ENCODE measurements at regions not wholly inside any gene's neighbourhood (a gene's known extent, or its start where the extent isn't known, plus 50 kb on each side); places are given as distances from the start of the nearest gene placed in this dataset.
"Not testable (repeated sequence)": the region's sequence is repeated elsewhere in the genome, so short reads cannot be mapped to it uniquely, and the experiment has no call there.

DNA sequence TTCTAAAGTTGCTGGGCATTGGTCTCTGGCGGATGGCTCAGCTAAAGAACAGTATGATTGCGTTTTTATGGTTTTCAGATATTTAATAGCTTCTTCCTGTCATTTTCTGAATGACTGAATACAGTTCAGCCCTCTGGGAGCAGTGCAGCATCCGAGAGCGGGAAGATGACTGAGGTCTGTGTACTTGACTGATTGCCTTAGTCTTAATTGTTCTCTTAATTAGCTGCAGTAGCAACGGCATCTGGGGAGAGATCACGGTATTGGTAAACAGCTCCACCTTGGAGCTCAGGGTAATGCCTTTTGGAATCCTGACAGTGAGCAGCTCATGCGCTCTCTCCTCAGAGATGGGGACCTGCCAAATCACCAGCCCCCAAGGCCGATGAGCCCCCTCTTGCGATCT lies 481.4 kb upstream of the SPRED2 start:
- TF ChIP-seq EZH2phosphoT487 (IDR thresholded peaks at IDR 0.05; ENCODE audit: low read length) (no peak), EZH2 (optimal IDR thresholded peaks at IDR 0.05; ENCODE audit: low read depth, low read length) (no peak)
- TF ChIP-seq, protein P1, sequence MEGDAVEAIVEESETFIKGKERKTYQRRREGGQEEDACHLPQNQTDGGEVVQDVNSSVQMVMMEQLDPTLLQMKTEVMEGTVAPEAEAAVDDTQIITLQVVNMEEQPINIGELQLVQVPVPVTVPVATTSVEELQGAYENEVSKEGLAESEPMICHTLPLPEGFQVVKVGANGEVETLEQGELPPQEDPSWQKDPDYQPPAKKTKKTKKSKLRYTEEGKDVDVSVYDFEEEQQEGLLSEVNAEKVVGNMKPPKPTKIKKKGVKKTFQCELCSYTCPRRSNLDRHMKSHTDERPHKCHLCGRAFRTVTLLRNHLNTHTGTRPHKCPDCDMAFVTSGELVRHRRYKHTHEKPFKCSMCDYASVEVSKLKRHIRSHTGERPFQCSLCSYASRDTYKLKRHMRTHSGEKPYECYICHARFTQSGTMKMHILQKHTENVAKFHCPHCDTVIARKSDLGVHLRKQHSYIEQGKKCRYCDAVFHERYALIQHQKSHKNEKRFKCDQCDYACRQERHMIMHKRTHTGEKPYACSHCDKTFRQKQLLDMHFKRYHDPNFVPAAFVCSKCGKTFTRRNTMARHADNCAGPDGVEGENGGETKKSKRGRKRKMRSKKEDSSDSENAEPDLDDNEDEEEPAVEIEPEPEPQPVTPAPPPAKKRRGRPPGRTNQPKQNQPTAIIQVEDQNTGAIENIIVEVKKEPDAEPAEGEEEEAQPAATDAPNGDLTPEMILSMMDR (IDR thresholded peaks at IDR 0.05; ENCODE audit: low read length) = no peak
- Histone ChIP-seq H3K79me2 (ENCODE audit: low read length) (no peaks in the 10 kb centered on the region), H3K9me2 (replicated peaks; ENCODE audit: insufficient read depth, low read length) (no peaks in the 10 kb centered on the region), H3K4me2 (ENCODE audit: low read depth, low read length) (no peak overlapping the region), H2AFZ (ENCODE audit: low read length) (no peak overlapping the region), H3K27me3 (replicated peaks; ENCODE audit: insufficient read depth, low read length) (no peaks in the 10 kb centered on the region), H3K36me3 (replicated peaks; ENCODE audit: insufficient read depth, low read length) (no peaks in the 10 kb centered on the region), H3F3A (ENCODE audit: insufficient read depth, low read length) (no peaks in the 10 kb centered on the region), H3K4me3 (ENCODE audit: low read length) (no peak overlapping the region), H3K9me3 (replicated peaks; ENCODE audit: insufficient read depth, low read length) (no peaks in the 10 kb centered on the region), H3K9ac (ENCODE audit: low read length) (no peak overlapping the region), H4K20me1 (ENCODE audit: insufficient read depth, low read length) (no peaks in the 10 kb centered on the region), H3K4me1 (ENCODE audit: low read length) (no peaks in the 10 kb centered on the region), H3K27ac (ENCODE audit: low read length) (no peak overlapping the region)
- DNase-seq = no peak

DNA sequence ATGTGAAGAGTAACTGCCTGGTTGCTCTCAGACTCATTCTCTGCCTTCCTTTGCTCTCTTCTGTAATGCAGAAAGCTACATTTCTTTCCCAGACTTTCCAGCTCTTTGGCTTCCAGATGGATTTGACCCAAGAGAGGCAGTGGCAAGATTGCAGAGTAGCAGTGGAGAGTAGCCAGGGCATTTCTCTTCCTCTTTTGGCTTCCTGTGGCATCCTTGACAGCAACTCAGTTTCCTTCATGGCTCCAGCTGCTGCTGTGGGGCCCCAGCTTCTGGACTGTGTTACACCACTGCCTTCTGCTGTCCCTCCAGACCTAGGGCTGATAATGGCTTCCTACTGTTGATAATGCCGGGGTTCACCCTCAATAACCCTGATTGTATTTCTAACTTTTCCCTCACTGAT lies 469.4 kb upstream of the SPRED2 start:
- Histone ChIP-seq H3K27ac (ENCODE audit: low read length) (no peak overlapping the region), H3K9ac (ENCODE audit: low read length) (no peak overlapping the region), H3K9me2 (replicated peaks; ENCODE audit: insufficient read depth, low read length) (no peaks in the 10 kb centered on the region), H2AFZ (ENCODE audit: low read length) (no peak overlapping the region), H3K36me3 (replicated peaks; ENCODE audit: insufficient read depth, low read length) (no peaks in the 10 kb centered on the region), H3K79me2 (ENCODE audit: low read length) (no peaks in the 10 kb centered on the region), H3K4me1 (ENCODE audit: low read length) (no peaks in the 10 kb centered on the region), H3K4me3 (ENCODE audit: low read length) (no peak overlapping the region), H3K27me3 (replicated peaks; ENCODE audit: insufficient read depth, low read length) (no peaks in the 10 kb centered on the region), H3K4me2 (ENCODE audit: low read depth, low read length) (no peak overlapping the region), H4K20me1 (ENCODE audit: insufficient read depth, low read length) (no peaks in the 10 kb centered on the region), H3F3A (ENCODE audit: insufficient read depth, low read length) (no peaks in the 10 kb centered on the region), H3K9me3 (replicated peaks; ENCODE audit: insufficient read depth, low read length) (no peaks in the 10 kb centered on the region)
- DNase-seq = no peak
- TF ChIP-seq EZH2 (optimal IDR thresholded peaks at IDR 0.05; ENCODE audit: low read depth, low read length) = no peak
- TF ChIP-seq EZH2phosphoT487 (IDR thresholded peaks at IDR 0.05; ENCODE audit: low read length) = no peak
- TF ChIP-seq, protein P1 (IDR thresholded peaks at IDR 0.05; ENCODE audit: low read length) = no peak

DNA sequence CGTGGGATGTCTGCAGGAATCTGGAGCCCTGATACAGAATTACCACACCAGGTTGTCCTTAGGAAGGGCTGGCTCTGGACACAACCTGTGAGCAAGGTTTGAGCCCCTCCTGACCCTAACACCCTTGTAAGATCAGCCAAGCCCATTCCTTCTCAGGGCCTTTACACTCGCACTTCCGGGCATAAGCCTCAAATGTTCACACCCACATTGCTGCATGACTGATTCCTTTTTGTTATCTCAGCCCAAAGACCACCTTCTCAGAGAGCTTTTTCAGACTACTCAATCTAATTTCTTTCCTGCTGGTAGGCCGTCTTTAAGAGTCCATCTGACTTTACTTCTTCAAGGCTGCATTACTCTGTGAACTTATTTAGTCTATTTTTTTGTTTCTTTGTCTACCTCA lies 464.0 kb upstream of the SPRED2 start:
- no peaks in the 10 kb centered on the region for H3K9me3 ChIP-seq (replicated peaks; ENCODE audit: insufficient read depth, low read length)
- H3K4me1 ChIP-seq (ENCODE audit: low read length) = no peaks in the 10 kb centered on the region
- H3K27ac ChIP-seq (ENCODE audit: low read length) = no peak overlapping the region
- no peak overlapping the region for H2AFZ ChIP-seq (ENCODE audit: low read length)
- TF ChIP-seq, protein P1 (IDR thresholded peaks at IDR 0.05; ENCODE audit: low read length) = no peak
- no peak for DNase-seq
- no peaks in the 10 kb centered on the region for H3K9me2 ChIP-seq (replicated peaks; ENCODE audit: insufficient read depth, low read length)
- H4K20me1 ChIP-seq (ENCODE audit: insufficient read depth, low read length) = no peaks in the 10 kb centered on the region
- no peak overlapping the region for H3K4me3 ChIP-seq (ENCODE audit: low read length)
- no peaks in the 10 kb centered on the region for H3F3A ChIP-seq (ENCODE audit: insufficient read depth, low read length)
- H3K9ac ChIP-seq (ENCODE audit: low read length) = no peak overlapping the region
- H3K27me3 ChIP-seq (replicated peaks; ENCODE audit: insufficient read depth, low read length) = no peaks in the 10 kb centered on the region
- H3K36me3 ChIP-seq (replicated peaks; ENCODE audit: insufficient read depth, low read length) = no peaks in the 10 kb centered on the region
- no peak overlapping the region for H3K4me2 ChIP-seq (ENCODE audit: low read depth, low read length)
- H3K79me2 ChIP-seq (ENCODE audit: low read length) = no peaks in the 10 kb centered on the region

DNA sequence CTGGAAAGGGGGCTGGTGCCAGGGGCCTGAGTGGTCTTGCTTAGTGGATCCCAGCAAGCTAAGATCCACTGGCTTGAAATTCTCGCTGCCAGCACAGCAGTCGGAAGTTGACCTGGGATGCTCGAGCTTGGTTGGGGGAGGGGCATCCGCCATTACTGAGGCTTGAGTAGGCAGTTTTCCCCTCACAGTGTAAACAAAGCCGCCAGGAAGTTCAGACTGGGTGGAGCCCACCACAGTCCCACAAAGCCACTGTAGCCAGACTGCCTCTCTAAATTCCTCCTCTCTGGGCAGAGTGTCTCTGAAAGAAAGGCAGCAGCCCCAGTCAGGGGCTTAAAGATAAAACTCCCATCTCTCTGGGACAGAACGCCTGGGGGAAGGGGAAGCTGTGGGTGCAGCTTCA lies 457.7 kb upstream of the SPRED2 start:
- not testable (repeated sequence) for H3K9me3 ChIP-seq (replicated peaks; ENCODE audit: insufficient read depth, low read length); H4K20me1 ChIP-seq (ENCODE audit: insufficient read depth, low read length); H3K27me3 ChIP-seq (replicated peaks; ENCODE audit: insufficient read depth, low read length); H3K4me1 ChIP-seq (ENCODE audit: low read length); H3K4me3 ChIP-seq (ENCODE audit: low read length); H3K79me2 ChIP-seq (ENCODE audit: low read length); H3K36me3 ChIP-seq (replicated peaks; ENCODE audit: insufficient read depth, low read length); H3K4me2 ChIP-seq (ENCODE audit: low read depth, low read length); H3K9me2 ChIP-seq (replicated peaks; ENCODE audit: insufficient read depth, low read length); H3F3A ChIP-seq (ENCODE audit: insufficient read depth, low read length); H3K9ac ChIP-seq (ENCODE audit: low read length); H3K27ac ChIP-seq (ENCODE audit: low read length); DNase-seq; H2AFZ ChIP-seq (ENCODE audit: low read length)
